ENCODE measurements at regions not wholly inside any gene's neighbourhood (a gene's known extent, or its start where the extent isn't known, plus 50 kb on each side); places are given as distances from the start of the nearest gene placed in this dataset.

- TF ChIP-seq CTCF (IDR thresholded peaks at IDR 0.05; ENCODE audit: extremely low read depth in 1 of 2, insufficient read depth in 1 of 2, low read depth in 1 of 2, low read length in 2 of 2) (no peak), POLR2AphosphoS5 (IDR thresholded peaks at IDR 0.05; ENCODE audit: insufficient read depth, low read depth, low read length) (no peak), FOS (IDR thresholded peaks at IDR 0.05; ENCODE audit: borderline replicate concordance, insufficient read depth, low read length) (no peak), POLR2A (IDR thresholded peaks at IDR 0.05; ENCODE audit: low read depth, low read length) (no peak), EZH2 (IDR thresholded peaks at IDR 0.05; ENCODE audit: borderline replicate concordance, low read depth, low read length, severe bottlenecking) (no peak), JUN (IDR thresholded peaks at IDR 0.05; ENCODE audit: borderline replicate concordance, insufficient read depth, insufficient read length, low read depth) (no peak)
Measured at GRCh38 chr3:34571714-34572113, 773.3 kb downstream of the PDCD6IP start.

Data from endothelial cell of umbilical vein (primary cell).